Peyer's patch (tissue), 4 donors: ENCODE measurements at regions not wholly inside any gene's neighbourhood (a gene's known extent, or its start where the extent isn't known, plus 50 kb on each side); places are given as distances from the start of the nearest gene placed in this dataset.

Experiments
- POLR2A ChIP-seq, 2 donors: fragments of 450-650 bp; IDR thresholded peaks; one replicate each; pipeline ENCODE4 v1.5.1; 2017; ENCODE audit warnings: antibody characterized with exemption in 2 of 2, mild to moderate bottlenecking in 2 of 2, moderate library complexity in 2 of 2
- TF ChIP-seq, protein P1 (sequence below), 6 experiments: fragments of 450-650 bp in 4 of 6; fragments of 200-600 bp in 2 of 6; sonication (generic) in 1 of 6; IDR thresholded peaks; one replicate each; pipeline ENCODE4 v1.5.1; 2017 to 2019; ENCODE audit warnings: antibody characterized with exemption in 6 of 6, mild to moderate bottlenecking in 3 of 6, moderate library complexity in 1 of 6

DNA sequence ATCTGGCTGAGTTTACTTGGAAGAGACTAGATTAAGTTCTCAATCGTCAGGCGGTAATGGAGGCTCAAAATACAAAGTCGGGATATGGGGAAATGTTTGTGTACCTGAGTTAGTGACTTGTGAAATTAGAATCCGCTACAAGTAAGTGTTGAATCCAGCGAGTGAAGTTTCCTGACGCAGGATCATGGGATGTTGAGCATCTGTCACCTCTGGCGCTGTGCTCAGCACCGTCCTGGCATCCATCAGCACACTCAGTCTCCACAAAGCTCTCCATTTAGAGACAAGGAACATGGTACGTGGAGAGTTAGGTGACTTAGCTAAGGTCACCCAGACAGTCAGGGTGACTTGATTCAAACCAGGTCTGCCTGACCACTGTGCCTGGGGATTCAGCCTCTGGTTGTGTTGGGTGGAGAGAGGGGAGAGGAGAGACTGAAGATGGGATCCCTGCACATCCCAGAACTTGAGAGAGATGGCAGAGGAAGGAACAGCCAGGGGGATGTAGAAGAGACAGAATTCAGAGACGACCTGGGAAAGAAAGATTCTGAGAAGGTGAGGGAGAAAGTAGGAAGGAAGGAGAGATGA, 251.2 kb downstream of the ACKR3 start:
- TF ChIP-seq, protein P1, sequence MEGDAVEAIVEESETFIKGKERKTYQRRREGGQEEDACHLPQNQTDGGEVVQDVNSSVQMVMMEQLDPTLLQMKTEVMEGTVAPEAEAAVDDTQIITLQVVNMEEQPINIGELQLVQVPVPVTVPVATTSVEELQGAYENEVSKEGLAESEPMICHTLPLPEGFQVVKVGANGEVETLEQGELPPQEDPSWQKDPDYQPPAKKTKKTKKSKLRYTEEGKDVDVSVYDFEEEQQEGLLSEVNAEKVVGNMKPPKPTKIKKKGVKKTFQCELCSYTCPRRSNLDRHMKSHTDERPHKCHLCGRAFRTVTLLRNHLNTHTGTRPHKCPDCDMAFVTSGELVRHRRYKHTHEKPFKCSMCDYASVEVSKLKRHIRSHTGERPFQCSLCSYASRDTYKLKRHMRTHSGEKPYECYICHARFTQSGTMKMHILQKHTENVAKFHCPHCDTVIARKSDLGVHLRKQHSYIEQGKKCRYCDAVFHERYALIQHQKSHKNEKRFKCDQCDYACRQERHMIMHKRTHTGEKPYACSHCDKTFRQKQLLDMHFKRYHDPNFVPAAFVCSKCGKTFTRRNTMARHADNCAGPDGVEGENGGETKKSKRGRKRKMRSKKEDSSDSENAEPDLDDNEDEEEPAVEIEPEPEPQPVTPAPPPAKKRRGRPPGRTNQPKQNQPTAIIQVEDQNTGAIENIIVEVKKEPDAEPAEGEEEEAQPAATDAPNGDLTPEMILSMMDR (IDR thresholded peaks at IDR 0.05): no peak
- no peak for TF ChIP-seq POLR2A (IDR thresholded peaks at IDR 0.05)
